ENCODE measurements at regions not wholly inside any gene's neighbourhood (a gene's known extent, or its start where the extent isn't known, plus 50 kb on each side); places are given as distances from the start of the nearest gene placed in this dataset.

DNA sequence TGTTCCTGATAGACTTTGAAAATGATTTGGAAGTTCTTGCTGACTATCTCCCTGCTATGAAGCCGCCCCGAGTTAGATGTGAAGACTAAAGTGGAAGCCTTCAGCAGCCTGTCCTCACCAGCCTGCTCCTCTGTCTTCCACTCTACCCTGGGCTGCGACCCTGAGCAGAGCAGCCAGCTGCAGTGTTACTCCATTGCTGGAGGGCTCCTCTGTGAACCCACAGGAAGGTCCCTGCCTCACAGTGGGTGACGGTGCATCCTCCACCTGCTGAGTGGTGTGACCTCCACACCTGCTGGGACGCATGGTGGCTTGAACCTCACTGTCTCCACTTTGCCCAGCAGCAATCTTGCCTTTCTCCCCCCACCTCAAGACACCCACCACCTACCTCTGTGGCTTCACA is 116.4 kb downstream of the IRS2 start:
- no peak for DNase-seq (ENCODE audit: low spot score)

DNA sequence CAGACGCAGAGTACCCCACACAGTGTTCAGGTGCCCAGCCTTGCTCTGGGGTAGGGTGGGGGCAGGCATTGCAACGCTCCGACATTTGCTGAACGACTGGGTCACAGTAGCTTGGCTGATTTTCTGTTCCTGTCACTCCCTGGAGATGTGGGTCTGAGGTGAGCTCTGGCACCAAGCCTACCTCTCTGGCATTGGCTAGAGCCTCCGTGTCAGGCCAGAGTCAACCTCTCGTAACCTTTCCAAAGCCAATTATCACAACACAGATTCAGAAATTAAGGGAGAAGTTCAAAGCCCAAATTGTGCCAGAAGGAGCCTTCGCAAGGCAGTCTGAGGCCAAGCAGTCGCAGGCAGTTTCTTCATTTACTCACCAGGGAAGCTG is 117.2 kb downstream of the IRS2 start:
- DNase-seq (ENCODE audit: low spot score): no peak

DNA sequence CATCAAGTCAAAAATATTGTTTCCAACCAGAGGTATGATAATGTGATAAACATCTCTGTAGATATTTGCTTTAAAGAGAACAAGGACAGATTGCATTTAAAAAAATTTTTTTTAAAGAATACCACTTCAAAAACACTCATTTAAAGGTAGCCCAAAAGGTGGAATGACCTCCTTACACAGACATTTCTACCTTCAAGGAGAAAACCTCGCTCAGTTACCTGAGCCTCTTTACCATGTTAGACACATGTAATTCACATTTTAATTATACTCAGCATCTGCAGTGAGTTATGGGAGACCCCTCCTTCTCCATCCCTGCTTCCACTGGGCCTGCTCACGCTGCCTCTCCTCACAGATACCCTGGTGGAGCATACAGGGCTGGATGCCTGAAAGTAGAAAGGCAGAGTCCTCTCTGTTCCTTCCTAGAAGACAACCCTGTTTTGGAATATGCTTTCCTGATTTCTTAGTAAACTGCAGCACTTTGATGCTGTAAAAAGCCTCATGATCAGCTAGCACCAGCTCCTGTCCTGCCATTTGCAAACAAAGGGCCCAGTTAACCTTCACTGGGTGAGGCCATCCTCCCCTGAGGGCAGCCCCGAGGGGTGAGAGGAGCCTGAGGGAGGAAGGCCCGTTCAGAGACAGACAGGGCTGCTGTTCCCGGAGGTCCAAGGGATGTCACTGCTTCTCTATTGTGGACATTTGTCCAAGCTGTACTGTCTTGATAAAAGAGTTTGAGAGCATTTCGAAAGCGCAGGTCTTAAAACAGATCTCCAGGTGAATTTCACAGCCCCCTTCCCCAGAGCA is 117.8 kb downstream of the IRS2 start:
- no peak for DNase-seq (ENCODE audit: low spot score)

DNA sequence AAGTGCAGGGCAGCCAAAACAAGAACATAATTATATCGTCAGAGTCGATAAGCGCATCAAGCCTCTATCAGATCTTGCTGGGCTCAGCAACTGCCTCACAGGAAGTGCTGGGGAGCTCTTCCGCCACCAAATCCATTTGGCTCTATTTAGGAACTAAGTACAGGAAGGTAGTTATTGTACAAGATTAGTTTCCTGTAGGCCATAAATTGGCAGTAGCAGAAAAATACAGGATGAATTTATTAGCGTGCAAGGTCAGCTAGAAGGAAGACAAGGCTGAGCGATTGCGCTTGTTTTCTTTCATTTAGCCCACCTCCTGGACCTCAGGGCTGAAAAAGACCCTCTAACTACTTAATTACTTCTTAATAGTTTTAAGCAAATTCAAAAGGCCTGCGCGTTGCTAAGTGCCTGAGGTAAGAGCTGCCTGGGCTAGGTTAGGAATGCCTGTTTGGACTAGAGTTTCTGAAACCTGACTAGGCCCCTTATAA is 118.5 kb downstream of the IRS2 start:
- DNase-seq (ENCODE audit: low spot score): no peak

DNA sequence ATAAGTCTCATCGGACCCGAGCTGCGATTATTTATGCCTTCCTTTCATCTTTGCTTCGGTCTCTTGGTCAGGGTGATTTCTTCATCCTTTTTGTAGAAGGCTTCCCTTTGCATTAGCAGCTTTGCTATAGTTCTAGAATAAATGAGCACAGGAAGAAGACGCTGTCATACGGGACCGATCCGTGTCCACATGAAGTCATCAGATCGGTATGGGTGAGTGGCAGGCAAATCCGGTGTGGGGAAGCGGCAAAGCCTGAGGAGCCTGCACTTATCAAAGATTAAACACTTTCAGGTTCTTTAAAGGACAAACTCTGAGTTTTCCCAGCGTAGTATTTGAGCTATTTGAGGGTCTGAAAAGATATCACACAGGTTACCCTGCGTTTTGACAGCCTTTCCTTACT is 119.3 kb downstream of the IRS2 start:
- DNase-seq (ENCODE audit: low spot score): no peak

DNA sequence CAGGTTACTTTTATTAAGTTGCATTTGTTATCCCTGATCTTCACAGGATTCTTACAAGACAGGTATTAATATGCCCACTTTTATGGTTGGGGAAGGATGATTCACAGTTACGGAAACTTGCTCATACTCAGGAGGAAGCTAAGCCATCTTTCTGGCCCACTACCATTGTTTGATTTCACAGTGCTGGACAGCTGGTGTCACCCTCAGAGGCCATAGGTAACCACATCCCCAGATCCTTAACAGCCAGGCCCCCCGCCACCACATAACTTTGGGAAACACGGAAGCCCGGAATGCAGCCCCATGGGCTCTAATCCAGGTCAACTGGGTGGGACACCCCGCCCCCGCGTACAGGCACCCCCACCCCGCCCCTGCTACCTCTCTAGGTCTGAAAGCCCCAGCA is 119.7 kb downstream of the IRS2 start:
- no peak for DNase-seq (ENCODE audit: low spot score)

DNA sequence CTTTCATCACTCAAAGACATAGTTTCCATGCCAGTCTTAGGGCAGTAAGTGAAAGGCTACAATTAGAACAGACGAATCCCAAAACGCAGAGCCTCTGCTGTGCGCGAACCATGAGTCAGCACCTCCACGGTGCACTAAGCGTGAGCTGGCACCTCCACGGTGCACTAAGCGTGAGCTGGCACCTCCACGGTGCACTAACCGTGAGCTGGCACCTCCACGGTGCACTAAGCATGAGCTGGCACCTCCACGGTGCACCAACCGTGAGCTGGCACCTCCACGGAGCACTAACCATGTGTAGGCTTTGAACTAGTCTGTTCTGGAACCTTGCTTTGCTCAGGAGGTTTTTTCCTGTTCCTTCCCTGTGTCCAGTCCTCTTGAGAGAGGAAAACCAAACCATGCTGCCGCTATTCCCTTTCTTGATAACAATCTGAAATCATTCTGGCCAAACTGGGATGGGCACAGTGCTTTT is 120.6 kb downstream of the IRS2 start:
- no peak for DNase-seq (ENCODE audit: low spot score)

DNA sequence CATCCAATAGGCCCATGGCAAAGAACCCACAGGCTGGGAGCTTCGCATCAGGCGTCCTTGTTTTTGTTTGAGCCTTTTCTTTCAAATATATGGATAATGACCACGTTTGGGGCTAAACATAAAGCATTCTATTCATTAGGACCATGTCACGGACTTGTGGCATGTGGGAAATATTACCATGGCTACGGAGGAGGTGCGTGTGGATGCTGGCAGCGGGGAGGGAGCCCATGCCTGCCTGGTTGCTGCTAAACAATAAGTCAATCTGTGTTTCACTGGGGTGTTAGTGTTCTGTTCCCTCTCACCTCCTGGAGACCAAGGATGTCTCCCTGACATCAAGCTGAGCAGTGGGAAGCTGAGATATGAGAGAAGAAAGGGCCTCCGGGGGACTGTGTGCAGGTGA is 121.1 kb downstream of the IRS2 start:
- DNase-seq (ENCODE audit: low spot score): no peak

DNA sequence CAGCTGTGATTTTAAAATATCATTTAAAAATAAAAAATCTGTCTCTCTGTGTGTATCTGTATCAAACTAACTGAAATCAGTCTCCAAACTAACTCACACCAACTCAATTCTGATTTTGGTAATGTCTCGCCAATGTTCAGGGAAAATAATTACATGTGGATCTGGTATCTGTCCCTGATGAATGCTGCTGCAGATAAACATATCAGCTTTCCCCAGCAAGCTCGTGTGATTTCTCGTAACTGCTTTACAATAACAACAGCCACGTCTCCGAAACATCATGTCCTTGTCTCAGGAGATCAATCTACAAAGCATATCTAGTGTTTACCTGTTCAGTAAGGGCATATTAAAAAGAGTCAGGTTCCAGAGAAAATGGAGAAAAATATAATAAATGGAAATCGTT is 129.0 kb downstream of the IRS2 start:
- DNase-seq (ENCODE audit: low spot score): no peak

DNA sequence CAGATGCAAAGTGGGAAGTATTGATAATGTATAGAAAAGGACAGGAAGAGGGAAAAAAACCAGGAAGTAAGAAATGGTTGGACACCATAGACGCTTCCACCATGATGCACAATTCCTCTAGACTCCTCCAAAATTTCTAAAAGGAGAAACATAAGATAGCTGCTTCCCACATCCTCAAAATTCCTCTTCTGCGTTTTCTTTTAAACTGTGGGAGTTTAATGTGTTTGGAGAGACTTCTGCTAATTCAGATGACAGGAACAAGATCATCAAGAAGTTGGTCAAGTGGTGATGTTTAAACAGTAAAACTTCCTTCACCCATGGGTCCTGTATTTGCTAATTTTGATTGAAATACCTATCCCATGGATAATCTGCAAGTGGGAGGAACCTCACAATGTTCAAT is 130.2 kb downstream of the IRS2 start:
- no peak for DNase-seq (ENCODE audit: low spot score)

DNA sequence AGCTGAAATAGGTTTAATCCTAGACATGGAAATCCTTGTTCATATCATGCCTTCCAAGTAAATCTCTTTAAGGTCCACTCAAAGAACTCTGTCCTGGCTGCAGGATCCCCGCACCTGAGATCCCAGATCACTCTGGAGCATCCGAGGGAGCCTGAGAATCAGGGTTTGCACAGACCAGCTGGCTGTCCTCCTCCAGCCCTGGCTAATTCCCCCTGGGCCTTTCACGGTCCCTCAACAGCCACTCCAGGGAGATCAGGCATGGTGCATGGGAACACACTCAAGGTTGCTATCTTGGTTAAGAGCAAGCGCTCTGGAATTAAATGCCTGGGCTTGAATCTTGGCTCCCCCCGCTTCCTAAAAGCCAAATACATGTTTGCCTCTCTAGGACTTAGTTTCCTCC is 130.8 kb downstream of the IRS2 start:
- no peak for DNase-seq (ENCODE audit: low spot score)

DNA sequence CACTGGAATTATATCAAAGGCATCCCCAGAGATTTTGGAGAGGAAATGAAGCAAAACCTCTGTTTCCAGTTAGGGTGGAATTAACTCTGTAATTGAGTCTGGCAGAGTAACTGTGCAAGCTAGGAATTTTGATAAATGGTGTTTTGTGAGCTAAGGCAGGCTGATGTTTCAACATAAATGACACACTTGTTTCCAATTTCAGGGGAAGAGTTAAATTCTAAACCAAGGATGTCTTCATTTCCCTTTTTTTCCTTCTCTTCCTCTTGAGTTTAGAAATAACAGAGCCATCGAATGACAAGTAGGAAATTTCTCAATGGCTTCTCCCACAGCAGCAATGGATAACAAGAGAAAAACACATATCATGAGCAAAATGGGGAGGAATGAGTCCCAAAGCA is 131.2 kb downstream of the IRS2 start:
- DNase-seq (ENCODE audit: low spot score): peak; percentile 45

DNA sequence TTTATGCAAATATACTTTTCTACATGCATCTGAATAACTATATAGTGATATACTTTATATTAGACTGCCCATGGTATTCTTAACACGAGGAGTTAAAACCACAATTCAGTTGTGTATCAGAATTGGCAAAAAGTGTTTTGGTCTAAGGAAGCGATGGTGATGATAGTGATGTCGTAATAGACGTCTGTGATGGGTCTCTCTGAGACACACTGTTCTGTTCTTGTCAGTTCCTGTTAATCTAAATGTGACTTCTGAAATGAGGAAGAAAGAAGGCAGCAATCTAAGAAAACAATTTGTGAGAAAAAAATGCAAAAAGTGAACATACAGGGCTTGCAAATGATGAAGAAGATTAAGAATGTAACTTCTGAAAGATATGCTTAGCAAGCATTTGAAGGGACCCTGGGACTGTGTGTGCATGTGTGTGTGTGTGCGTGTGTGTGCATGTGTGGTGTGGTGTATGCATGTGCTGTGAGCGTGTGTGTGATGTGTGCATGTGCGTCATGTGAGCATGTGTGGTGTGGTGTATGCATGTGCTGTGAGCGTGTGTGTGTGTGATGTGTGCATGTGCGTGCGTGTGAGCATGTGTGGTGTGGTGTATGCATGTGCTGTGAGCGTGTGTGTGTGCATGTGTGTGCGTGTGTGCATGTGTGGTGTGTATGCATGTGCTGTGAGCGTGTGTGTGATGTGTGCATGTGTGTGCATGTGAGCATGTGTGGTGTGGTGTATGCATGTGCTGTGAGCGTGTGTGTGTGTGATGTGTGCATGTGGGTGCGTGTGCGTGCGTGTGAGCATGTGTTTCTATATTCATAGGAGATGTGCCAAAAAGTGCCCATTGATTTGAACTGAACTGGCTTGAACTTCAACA is 131.8 kb downstream of the IRS2 start:
- DNase-seq (ENCODE audit: low spot score): peak; percentile 63

DNA sequence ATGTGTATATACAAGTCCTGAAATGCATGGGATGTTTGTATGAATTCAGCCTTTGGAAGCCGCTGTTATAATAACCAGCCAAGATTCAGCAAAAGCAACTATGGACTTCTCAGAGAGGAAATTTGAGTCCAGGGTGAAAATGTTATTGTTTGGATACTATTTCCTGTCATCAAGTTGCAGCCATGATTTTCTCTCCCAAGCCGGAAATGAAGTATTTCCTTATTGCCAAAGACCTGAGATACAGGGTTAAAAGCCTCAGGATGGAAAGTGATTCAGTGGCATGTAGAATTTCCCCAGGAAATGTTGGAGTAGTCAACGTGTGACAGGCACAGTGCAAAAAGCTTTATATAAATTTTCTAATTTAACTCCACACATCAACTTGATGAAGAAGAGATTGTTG is 133.9 kb downstream of the IRS2 start:
- no peak for DNase-seq (ENCODE audit: low spot score)

DNA sequence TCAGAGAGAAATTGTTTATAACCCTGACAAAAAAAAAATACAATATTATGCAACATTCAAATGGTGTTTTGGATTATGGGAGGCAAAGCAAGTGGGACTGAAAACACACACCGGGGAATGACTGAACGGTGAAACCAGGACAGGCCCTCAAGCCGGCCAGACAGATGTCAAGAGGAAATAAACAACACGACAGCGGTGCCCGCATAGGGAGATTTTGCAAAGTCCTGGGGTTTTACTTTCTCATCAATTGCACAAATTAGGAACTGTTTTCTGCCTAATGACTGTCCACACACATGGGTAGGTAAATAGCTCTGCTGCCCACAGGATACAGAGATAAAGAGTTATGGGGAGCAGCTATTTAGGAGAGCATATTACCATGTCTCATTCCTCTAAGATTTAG is 134.5 kb downstream of the IRS2 start:
- no peak for DNase-seq (ENCODE audit: low spot score)

DNA sequence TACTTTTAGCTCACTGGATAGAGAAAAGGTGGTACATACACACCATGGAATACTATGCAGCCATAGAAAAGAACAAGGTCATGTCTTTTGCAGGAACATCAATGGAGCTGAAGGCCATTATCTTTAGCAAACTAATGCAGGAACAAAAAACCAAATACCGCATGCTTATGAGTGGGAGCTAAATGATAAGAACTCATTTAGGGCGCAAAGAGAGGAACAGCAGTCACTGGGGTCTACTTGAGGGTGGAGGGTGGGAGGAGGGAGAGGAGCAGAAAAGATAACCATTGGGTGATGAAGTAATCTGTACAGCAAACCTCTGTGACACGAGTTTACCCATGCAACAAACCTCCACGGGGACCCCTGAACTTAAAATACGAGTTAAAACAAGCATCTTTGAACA is 135.1 kb downstream of the IRS2 start:
- no peak for DNase-seq (ENCODE audit: low spot score)

DNA sequence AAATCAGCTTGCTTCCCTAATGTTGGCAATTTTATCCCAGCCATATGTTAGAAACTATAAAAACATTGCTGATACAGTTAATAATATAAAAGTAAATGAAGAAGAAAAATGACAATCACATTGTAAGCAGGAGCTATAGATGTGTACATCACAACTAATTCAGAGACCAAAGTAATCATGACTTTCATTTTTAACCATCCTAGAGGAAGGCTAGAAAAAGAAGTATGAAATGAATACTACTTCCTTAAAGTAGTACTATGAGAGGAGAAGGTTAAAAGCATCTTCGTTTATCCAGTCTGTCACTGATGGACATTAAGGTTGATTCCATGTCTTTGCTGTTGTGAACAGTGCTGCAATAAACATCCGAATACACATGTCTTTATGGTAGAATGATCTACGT is 135.5 kb downstream of the IRS2 start:
- DNase-seq (ENCODE audit: low spot score): no peak

DNA sequence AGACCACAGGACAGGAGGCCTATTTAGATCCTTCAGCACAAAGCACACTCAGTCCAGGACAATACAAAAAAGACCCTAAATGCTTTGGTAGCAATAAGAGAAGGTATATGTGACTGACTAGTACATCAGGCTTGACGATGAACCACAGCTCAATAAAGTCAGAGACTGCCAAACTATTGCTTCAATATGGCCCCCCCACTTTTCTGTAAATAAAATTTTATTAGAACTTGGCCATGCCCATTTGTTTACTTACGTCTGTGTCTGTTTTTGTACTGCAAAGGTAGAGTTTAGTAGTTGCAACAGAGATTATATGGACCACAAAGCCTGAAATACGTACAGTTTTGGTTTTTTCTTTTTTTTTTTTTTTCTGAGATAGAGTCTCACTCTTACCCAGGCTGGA is 136.7 kb downstream of the IRS2 start:
- DNase-seq (ENCODE audit: low spot score): no peak

DNA sequence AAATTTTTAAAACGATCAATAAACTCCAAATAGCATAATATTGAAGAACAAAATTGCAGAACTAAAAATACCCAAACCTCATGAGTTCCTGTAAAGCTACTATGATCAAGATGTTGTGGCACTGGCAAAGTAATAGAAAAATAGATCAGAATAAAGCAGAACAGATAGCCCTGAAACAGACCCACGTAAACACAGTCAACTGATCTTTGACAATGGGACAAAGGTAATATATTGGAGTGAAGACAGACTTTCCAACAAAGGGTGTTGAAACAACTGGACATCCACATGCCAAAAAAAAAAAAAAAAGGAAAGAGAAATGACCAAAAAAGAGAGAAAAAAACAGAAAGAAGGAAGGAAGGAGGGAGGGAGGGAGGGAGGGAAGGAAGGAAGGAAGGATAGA is 138.7 kb downstream of the IRS2 start:
- DNase-seq (ENCODE audit: low spot score): no peak

DNA sequence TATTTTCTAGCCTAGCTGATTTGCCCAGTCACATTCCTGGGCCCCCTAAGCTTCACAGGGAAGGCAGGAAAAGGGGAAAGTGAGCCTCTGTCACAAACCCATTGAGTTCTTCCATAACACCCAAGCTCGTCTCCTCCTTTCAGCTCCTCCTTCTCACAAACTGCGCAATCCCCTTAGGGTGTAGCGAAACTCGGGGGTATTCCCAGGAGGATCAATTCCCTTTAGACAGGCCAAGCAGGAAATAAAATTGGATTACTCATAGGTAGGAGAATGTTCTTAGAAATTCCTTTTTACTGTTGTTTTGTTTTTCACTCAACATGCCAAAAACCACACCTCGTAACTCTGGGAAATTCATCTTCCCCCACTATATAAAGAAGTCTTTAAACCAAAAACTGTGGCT is 139.3 kb downstream of the IRS2 start:
- DNase-seq (ENCODE audit: low spot score): no peak

DNA sequence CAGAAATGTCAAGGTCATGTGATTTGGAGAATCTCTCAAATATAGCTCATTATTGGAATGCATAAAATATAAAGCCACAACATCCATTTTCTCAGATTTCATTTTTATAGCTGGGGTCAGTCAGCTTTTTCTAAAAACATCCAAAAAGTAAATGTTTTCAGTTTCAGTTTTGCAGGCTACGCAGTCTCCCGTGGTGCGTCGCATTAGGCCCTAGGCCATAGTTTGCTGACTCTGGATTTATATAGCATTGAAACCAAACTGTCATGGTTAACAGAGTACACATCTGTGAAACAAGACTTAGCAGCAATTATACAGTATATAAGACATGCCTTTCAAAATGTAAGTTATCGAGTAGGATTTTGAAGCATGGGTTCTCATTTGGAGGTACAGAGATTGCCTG is 140.0 kb downstream of the IRS2 start:
- no peak for DNase-seq (ENCODE audit: low spot score)

DNA sequence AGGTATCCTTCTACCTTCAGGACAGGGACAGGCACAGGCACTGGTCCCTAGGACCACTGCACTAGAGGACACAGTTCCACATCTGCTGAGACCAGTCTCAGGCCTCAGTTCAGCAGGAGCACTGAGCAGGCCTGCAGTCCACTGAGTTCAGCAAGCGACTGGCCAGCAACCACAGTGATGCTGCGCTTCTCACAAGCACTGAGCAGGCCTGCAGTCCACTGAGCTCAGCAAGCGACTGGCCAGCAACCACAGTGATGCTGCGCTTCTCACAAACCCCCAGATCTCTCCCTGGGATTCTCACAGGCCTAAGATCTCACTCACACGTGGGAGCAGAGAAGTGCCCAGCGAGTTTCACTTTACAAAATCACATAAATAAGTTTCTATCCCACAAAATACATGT is 140.6 kb downstream of the IRS2 start:
- DNase-seq (ENCODE audit: low spot score): no peak

DNA sequence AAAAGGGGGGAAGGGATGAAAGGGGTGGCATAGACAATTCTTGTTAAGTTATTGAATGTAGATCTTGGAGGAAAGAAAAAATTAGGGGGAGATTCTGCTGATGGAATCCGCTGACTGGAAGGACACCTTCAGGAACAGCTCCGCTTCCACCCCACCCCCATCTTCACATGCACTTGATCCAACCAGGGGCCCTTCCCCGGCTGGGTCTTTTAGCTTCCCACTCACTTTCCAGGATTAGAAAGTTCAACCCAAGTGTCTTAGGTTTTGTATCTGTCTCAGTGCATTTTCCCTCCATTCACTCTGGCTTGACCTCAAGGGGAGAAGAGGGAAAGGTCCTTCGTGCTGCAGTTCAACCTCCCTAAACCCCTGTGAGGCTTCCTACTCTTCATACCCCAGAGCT is 141.4 kb downstream of the IRS2 start:
- DNase-seq (ENCODE audit: low spot score): no peak
